PC-3 (cell line): ENCODE measurements at regions not wholly inside any gene's neighbourhood (a gene's known extent, or its start where the extent isn't known, plus 50 kb on each side); places are given as distances from the start of the nearest gene placed in this dataset.
"Not testable (repeated sequence)": the region's sequence is repeated elsewhere in the genome, so short reads cannot be mapped to it uniquely, and the experiment has no call there.

Experiments
- ATAC-seq: fragments of 200-7000 bp; cut with Tn5 transposase; 2 replicates; pipeline ENCODE4 v1.9.1; 2020; ENCODE audit warnings: mild to moderate bottlenecking, moderate library complexity
- BruUV-seq: library from RNA; stranded (reverse); fragments of 400-500 nt; replicated peaks from 2 replicates; lab custom pipeline; 2021; lab: Mats Ljungman, UMichigan
- CTCF ChIA-PET: fragments of 300-600 bp; sonication (Branson Sonifier 250); formaldehyde crosslinking; loops from one replicate; lab custom pipeline; 2022; ENCODE audit warnings: antibody characterized with exemption; lab: Charles Lee
- POLR2A ChIA-PET: fragments of 300-600 bp; sonication (Branson Sonifier 250); formaldehyde crosslinking; loops from one replicate; lab custom pipeline; 2022; ENCODE audit warnings: antibody characterized with exemption; ENCODE audit not compliant: unreplicated experiment; lab: Charles Lee
- DNase-seq: peaks from one replicate; pipeline ENCODE4 v3.0.0-alpha.2; 2015
- H2AFZ ChIP-seq: fragments of 300-600 bp; sonication (generic); 2 replicates; pipeline ENCODE4 v1.6.0; 2016; ENCODE audit warnings: antibody characterized with exemption, low read length
- H3F3A ChIP-seq: fragments of 300-600 bp; sonication (generic); one replicate; pipeline ENCODE4 v1.6.0; 2017; ENCODE audit warnings: antibody characterized with exemption, low read length, control low read depth, mild to moderate bottlenecking; ENCODE audit not compliant: unreplicated experiment
- H3K27ac ChIP-seq: fragments of 300-600 bp; sonication (generic); 2 replicates; pipeline ENCODE4 v1.5.1; 2016; ENCODE audit warnings: mild to moderate bottlenecking, low read length
- H3K27me3 ChIP-seq: fragments of 300-600 bp; sonication (generic); 2 replicates; pipeline ENCODE4 v1.6.1; 2016; ENCODE audit warnings: low read length, mixed read lengths
- H3K36me3 ChIP-seq: fragments of 300-600 bp; sonication (generic); 2 replicates; pipeline ENCODE4 v1.6.1; 2016; ENCODE audit warnings: low read depth, mixed run types, low read length, mixed read lengths
- H3K4me1 ChIP-seq: fragments of 300-600 bp; sonication (generic); 2 replicates; pipeline ENCODE4 v1.5.1; 2016; ENCODE audit warnings: low read length; ENCODE audit not compliant: insufficient read depth
- H3K4me2 ChIP-seq: fragments of 300-600 bp; sonication (generic); 2 replicates; pipeline ENCODE4 v1.6.0; 2016; ENCODE audit warnings: low read length
- H3K4me3 ChIP-seq: fragments of 300-600 bp; sonication (generic); 2 replicates; pipeline ENCODE4 v1.5.1; 2016; ENCODE audit warnings: mild to moderate bottlenecking, low read length, mixed read lengths
- H3K79me2 ChIP-seq: fragments of 300-600 bp; sonication (generic); 2 replicates; pipeline ENCODE4 v1.6.1; 2017; ENCODE audit warnings: low read length, mixed read lengths
- H3K9ac ChIP-seq: fragments of 300-600 bp; sonication (generic); 2 replicates; pipeline ENCODE4 v1.6.0; 2016; ENCODE audit warnings: mild to moderate bottlenecking, low read length
- H3K9me2 ChIP-seq: fragments of 300-600 bp; sonication (generic); replicated peaks from 2 replicates; pipeline ENCODE4 v1.6.1; 2016; ENCODE audit warnings: mixed run types, low read length, mixed read lengths
- H3K9me3 ChIP-seq: fragments of 300-600 bp; sonication (generic); 2 replicates; pipeline ENCODE4 v1.6.1; 2016; ENCODE audit warnings: low read length, mixed read lengths
- H4K20me1 ChIP-seq: fragments of 300-600 bp; sonication (generic); 2 replicates; pipeline ENCODE4 v1.6.1; 2016; ENCODE audit warnings: low read length, mixed read lengths
- EZH2 ChIP-seq: fragments of 300-600 bp; sonication (generic); IDR thresholded peaks from one replicate; pipeline ENCODE4 v1.6.1; 2017; ENCODE audit warnings: antibody characterized with exemption, mild to moderate bottlenecking, low read length; ENCODE audit not compliant: unreplicated experiment
- EZH2phosphoT487 ChIP-seq: fragments of 300-600 bp; sonication (generic); IDR thresholded peaks from 2 replicates; pipeline ENCODE4 v1.6.1; 2018; ENCODE audit warnings: mild to moderate bottlenecking, antibody characterized with exemption, low read length, borderline replicate concordance
- intact Hi-C: fragments of 100-400 bp; cut with micrococcal nuclease; formaldehyde crosslinking; loops from 2 replicates; pipeline ENCODE4 v1.9.0; 2023
- TF ChIP-seq, protein P1 (sequence below): fragments of 300-600 bp; sonication (generic); conservative IDR thresholded peaks from 2 replicates; pipeline ENCODE4 v1.5.1; 2017; ENCODE audit warnings: antibody characterized with exemption, low read depth, mild to moderate bottlenecking, low read length

- no peak overlapping the region for H3K4me3 ChIP-seq
- no peak for ATAC-seq
Observed at GRCh38 chr11:38756537-38756936, 2158.5 kb upstream of the RAG2 start.

GRCh38 chr11:38751421-38751820 lies 2153.4 kb upstream of the RAG2 start:
- Histone ChIP-seq H3K4me3 (no peak overlapping the region), H3K27me3 (no peaks in the 10 kb centered on the region), H3K36me3 (no peaks in the 10 kb centered on the region), H3K27ac (no peak overlapping the region), H4K20me1 (no peaks in the 10 kb centered on the region), H3K9ac (no peak overlapping the region), H3K9me2 (no peaks in the 10 kb centered on the region), H3K79me2 (no peaks in the 10 kb centered on the region), H3K9me3 (no peaks in the 10 kb centered on the region), H2AFZ (no peak overlapping the region), H3F3A (no peaks in the 10 kb centered on the region), H3K4me1 (no peaks in the 10 kb centered on the region), H3K4me2 (no peak overlapping the region)
- BruUV-seq: no TSS peak
- no peak for ATAC-seq
- TF ChIP-seq, protein P1, sequence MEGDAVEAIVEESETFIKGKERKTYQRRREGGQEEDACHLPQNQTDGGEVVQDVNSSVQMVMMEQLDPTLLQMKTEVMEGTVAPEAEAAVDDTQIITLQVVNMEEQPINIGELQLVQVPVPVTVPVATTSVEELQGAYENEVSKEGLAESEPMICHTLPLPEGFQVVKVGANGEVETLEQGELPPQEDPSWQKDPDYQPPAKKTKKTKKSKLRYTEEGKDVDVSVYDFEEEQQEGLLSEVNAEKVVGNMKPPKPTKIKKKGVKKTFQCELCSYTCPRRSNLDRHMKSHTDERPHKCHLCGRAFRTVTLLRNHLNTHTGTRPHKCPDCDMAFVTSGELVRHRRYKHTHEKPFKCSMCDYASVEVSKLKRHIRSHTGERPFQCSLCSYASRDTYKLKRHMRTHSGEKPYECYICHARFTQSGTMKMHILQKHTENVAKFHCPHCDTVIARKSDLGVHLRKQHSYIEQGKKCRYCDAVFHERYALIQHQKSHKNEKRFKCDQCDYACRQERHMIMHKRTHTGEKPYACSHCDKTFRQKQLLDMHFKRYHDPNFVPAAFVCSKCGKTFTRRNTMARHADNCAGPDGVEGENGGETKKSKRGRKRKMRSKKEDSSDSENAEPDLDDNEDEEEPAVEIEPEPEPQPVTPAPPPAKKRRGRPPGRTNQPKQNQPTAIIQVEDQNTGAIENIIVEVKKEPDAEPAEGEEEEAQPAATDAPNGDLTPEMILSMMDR: no peak
- TF ChIP-seq EZH2: no peak
- no peak for TF ChIP-seq EZH2phosphoT487
- ChIA-PET POLR2A (no interaction called here), CTCF (no interaction called here)
- intact Hi-C loops: no loop called here
- DNase-seq: no peak

More at GRCh38 chr11:38756537-38756936, 2158.5 kb upstream of the RAG2 start:
- Histone ChIP-seq H3K36me3 (no peaks in the 10 kb centered on the region), H2AFZ (no peak overlapping the region), H3K79me2 (no peaks in the 10 kb centered on the region), H3K9me3 (no peaks in the 10 kb centered on the region), H3K27ac (no peak overlapping the region), H3K4me1 (no peaks in the 10 kb centered on the region), H3K9me2 (no peaks in the 10 kb centered on the region), H3K27me3 (no peaks in the 10 kb centered on the region), H3K9ac (no peak overlapping the region), H3F3A (no peaks in the 10 kb centered on the region), H4K20me1 (no peaks in the 10 kb centered on the region), H3K4me2 (no peak overlapping the region)
- POLR2A ChIA-PET: no interaction called here
- TF ChIP-seq EZH2phosphoT487 (no peak), EZH2 (no peak)
- TF ChIP-seq, protein P1: no peak
- BruUV-seq: no TSS peak
- CTCF ChIA-PET: no interaction called here
- intact Hi-C loops: no loop called here
- DNase-seq: no peak

DNA sequence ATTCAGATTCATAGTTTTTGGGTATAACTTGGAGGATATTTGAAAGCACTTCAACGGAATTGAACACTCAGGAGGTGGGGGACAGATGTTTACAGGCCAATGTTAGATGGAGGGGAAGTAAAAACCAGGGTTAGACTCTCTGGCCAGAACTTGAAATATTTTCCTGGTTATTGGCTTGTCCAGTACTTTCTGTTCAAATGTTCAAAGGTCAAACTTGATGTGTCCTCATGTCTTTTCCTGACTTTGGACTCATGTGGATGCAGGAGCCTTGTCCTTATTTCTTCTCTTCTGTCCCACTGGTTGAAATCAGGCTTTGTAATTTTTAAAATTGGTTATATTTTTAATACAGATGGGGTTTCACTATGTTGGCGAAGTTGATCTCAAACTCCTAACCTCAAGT lies 2148.5 kb upstream of the RAG2 start:
- H3K9ac ChIP-seq, DNase-seq, H3K36me3 ChIP-seq, intact Hi-C loops, BruUV-seq, H2AFZ ChIP-seq, H3K79me2 ChIP-seq, H4K20me1 ChIP-seq, H3K4me2 ChIP-seq, H3K4me3 ChIP-seq, POLR2A ChIA-PET, H3K27ac ChIP-seq, H3K9me3 ChIP-seq, ATAC-seq, H3K27me3 ChIP-seq, H3K4me1 ChIP-seq, H3F3A ChIP-seq, CTCF ChIA-PET, H3K9me2 ChIP-seq: not testable (repeated sequence)
